ENCODE measurements at regions not wholly inside any gene's neighbourhood (a gene's known extent, or its start where the extent isn't known, plus 50 kb on each side); places are given as distances from the start of the nearest gene placed in this dataset.
"Not testable (repeated sequence)": the region's sequence is repeated elsewhere in the genome, so short reads cannot be mapped to it uniquely, and the experiment has no call there.

DNA sequence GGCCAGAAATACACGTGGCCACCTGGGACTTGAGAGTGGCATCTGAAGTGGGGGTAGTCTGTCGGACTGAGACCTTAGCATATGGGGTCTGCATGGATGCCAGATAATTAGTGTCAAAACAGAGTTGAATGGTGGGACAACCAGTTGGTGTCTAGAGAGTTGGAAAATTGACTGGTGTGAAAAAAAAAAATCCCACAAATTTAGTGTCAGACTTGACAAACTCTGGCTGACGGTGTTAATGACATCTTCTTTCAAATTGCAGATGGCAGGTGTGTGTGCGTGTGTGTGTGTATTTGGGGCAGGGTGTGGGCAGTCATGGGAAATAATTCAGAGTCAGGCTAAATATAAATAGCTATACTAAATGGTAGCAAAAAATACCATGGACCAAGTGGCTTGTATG is 365.4 kb upstream of the RGPD4 start:
- no peaks in the 10 kb centered on the region for H3K4me1 Mint-ChIP-seq
- no peak for DNase-seq
- no peak overlapping the region for H3K27ac Mint-ChIP-seq
- no peaks in the 10 kb centered on the region for H3K27me3 Mint-ChIP-seq
- intact Hi-C loops (cut with micrococcal nuclease) = no loop called here
- no peaks in the 10 kb centered on the region for H3K36me3 Mint-ChIP-seq (ENCODE audit: low read depth)
- no peak overlapping the region for H3K4me3 Mint-ChIP-seq
- peaks cover 3% of the 10 kb centered on the region for H3K9me3 Mint-ChIP-seq

DNA sequence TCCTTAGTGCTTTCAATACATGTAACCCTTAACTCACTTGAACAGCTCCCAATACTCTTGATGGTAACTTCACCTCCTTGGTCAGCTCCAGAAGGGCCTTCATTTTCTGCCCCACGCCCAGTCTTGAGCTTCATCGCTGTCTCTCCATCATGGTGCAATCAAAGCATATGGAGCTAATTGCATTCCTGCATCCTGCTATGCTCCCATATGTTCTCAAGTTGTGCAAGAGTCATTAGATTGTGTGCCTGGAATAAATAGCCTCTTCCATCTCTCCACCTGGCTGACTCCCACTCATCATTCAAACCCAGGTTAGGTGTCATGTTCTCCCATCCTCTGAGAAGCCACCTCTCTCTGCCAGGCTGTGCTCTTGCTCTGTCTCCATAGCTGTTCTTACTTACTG is 364.5 kb upstream of the RGPD4 start:
- no peak overlapping the region for H3K27ac Mint-ChIP-seq
- no peak overlapping the region for H3K4me3 Mint-ChIP-seq
- intact Hi-C loops (cut with micrococcal nuclease) = no loop called here
- no peaks in the 10 kb centered on the region for H3K4me1 Mint-ChIP-seq
- no peaks in the 10 kb centered on the region for H3K27me3 Mint-ChIP-seq
- no peak for DNase-seq
- H3K36me3 Mint-ChIP-seq (ENCODE audit: low read depth) = no peaks in the 10 kb centered on the region
- peaks cover 3% of the 10 kb centered on the region for H3K9me3 Mint-ChIP-seq

DNA sequence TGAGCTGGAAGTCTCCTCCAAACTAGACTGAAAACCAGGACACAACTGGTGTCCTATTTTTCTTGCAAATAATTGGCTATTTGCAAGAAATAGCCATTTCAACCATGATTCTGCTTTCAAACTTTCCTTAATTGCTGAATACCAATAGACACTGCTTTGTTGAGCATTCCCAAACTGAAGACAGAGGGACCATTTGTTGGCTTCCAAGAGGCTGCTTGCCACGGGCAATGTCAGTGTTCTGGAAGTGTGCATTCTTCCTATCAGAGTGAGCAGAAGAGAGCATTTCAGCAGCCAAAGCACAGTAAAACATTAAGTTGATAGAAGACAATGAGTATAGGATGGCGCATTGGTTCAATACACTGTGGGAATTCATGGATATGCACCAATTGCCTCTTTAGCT is 360.5 kb upstream of the RGPD4 start:
- no peaks in the 10 kb centered on the region for H3K36me3 Mint-ChIP-seq (ENCODE audit: low read depth)
- H3K9me3 Mint-ChIP-seq = peaks cover 3% of the 10 kb centered on the region
- H3K27me3 Mint-ChIP-seq = no peaks in the 10 kb centered on the region
- no peak for DNase-seq
- no peak overlapping the region for H3K27ac Mint-ChIP-seq
- no peak overlapping the region for H3K4me3 Mint-ChIP-seq
- no peaks in the 10 kb centered on the region for H3K4me1 Mint-ChIP-seq
- intact Hi-C loops (cut with micrococcal nuclease) = no loop called here

DNA sequence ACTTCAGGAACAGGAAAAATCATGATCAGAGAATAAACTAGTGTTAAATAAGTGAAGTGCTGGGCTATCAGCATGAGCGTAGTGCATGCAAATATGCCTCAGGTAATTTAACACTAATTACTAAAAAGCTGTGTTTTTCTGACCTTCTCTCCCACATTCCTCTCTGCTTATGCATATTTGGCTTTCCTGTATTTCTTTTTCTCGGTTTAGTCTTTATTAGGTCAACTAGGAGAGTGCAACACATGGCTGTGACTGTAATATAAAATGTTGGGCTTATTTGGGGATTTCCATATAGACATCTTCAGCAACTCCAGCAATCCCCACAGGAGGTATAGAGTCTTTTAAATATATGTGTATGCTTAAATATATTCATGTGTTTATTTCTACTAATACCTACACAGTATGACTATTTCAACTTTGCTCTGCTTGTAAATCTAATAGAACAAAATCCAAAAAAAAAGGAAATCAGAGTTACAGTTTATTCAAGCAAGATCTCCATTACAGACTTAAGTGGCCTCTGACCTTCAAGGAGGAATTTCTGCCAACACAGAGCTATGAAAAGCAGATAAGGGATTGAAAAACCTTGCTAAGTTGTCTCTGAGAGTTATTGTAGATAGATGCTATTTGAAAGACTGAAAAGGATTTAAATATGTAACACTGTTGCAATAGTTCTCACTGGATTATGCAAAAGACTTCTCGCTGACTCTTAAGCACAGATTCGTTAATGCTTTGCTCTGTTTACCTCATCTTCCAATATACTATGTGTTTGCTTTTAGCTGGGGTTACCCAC is 359.5 kb upstream of the RGPD4 start:
- intact Hi-C loops (cut with micrococcal nuclease) = no loop called here
- H3K4me1 Mint-ChIP-seq = no peaks in the 10 kb centered on the region

DNA sequence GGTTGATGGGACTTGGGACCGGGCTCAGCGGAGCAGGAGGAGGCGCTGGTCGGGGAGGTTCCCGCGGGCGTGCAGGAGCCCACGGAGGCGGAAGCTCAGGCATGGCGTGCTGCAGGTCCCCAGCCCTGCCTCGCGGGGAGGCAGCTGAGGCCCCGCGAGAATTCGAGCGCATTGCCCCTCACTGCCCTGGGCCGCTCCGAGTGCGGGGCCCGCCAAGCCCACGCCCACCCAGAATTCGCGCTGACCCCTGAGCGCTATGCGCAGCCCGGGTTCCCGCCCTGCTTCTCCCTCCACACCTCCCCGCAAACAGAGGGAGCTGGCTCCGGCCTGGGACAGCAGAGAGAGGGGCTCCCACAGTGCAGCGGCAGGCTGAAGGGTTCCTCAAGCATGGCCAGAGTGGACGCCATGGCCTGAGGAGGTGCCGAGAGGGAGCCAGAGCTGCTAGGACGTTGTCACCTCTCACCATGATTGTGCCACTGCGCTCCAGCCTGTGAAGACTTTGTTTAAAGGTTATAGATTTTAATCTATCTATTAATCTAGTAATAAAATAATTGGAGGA is 357.2 kb upstream of the RGPD4 start:
- H3K36me3 Mint-ChIP-seq (ENCODE audit: low read depth) = no peaks in the 10 kb centered on the region
- no peaks in the 10 kb centered on the region for H3K9me3 Mint-ChIP-seq
- no peaks in the 10 kb centered on the region for H3K4me1 Mint-ChIP-seq
- no peak overlapping the region for H3K4me3 Mint-ChIP-seq
- intact Hi-C loops (cut with micrococcal nuclease) = no loop called here
- no peaks in the 10 kb centered on the region for H3K27me3 Mint-ChIP-seq
- no peak overlapping the region for H3K27ac Mint-ChIP-seq
- DNase-seq = no peak

More for the DNA sequence above, 359.5 kb upstream of the RGPD4 start:
- H3K27ac Mint-ChIP-seq = no peak overlapping the region
- no peak overlapping the region for H3K4me3 Mint-ChIP-seq
- no peak for DNase-seq
- H3K9me3 Mint-ChIP-seq = peaks cover 3% of the 10 kb centered on the region
- H3K27me3 Mint-ChIP-seq = no peaks in the 10 kb centered on the region
- H3K36me3 Mint-ChIP-seq (ENCODE audit: low read depth) = no peaks in the 10 kb centered on the region

DNA sequence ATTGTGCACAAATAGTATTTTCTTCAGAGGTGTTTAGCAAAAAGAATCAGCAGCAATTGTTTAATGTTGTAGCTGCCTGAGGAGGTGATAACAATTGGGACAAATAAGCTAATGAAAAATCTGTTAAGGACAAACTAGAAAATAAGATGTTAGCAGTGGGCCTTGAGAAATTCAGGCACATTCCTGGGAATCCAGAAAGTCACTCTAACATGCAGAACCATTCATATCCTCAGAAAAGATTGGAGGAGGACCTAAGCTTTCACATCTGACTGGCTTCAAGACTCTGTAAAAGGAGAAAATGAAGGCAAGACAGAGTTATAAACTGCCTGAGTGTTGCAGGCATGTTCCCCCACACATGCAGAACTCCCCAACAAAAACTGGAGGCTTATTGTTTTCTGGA is 353.5 kb upstream of the RGPD4 start:
- Mint-ChIP-seq H3K27me3 (no peaks in the 10 kb centered on the region), H3K9me3 (no peaks in the 10 kb centered on the region), H3K4me3 (no peak overlapping the region), H3K4me1 (no peaks in the 10 kb centered on the region), H3K36me3 (ENCODE audit: low read depth) (no peaks in the 10 kb centered on the region), H3K27ac (no peak overlapping the region)
- intact Hi-C loops (cut with micrococcal nuclease) = no loop called here
- DNase-seq = no peak

DNA sequence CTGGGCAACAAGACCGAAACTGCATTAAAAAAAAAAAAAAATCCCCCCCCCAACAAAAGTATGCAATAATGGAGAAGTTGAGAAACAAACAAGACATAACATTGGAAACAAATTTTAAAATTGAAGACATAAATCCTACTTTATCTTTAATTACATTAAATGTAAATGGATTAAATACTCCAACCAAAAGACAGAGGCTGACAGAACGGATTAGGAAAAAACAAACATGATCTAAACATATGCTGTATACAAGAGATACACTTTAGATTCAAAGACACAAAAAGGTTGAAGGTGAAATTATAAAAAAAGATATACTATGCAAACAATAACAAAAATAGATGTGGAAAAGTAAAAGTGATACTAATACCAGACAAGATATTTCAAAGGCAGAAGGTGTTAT is 350.8 kb upstream of the RGPD4 start:
- Mint-ChIP-seq H3K36me3 (ENCODE audit: low read depth) (no peaks in the 10 kb centered on the region), H3K4me1 (no peaks in the 10 kb centered on the region), H3K9me3 (no peaks in the 10 kb centered on the region), H3K27ac (no peak overlapping the region), H3K27me3 (no peaks in the 10 kb centered on the region), H3K4me3 (no peak overlapping the region)
- intact Hi-C loops (cut with micrococcal nuclease) = no loop called here
- no peak for DNase-seq

DNA sequence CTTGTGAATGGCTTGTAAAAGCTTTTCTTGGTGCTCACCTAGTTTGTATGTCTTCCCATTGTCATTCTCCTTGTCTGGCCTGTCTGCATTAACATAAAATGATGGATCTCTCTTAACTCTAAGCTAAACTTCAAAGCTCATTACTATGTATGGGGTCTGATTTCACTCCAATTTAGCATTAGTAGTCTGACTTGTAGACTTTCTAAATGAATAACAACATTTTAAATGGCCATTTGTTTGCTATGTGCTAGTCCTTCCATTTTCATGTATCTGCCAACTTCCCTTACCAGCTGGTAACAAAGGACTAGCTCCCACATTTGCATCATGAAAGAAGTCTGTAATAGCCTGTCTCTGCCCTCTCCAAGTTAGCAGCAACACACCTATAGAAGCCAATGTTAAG is 324.2 kb upstream of the RGPD4 start:
- Mint-ChIP-seq H3K36me3 (ENCODE audit: low read depth) (no peaks in the 10 kb centered on the region), H3K27ac (no peak overlapping the region), H3K4me1 (no peaks in the 10 kb centered on the region), H3K9me3 (no peaks in the 10 kb centered on the region), H3K4me3 (no peak overlapping the region), H3K27me3 (no peaks in the 10 kb centered on the region)
- DNase-seq = no peak
- intact Hi-C loops (cut with micrococcal nuclease) = no loop called here

DNA sequence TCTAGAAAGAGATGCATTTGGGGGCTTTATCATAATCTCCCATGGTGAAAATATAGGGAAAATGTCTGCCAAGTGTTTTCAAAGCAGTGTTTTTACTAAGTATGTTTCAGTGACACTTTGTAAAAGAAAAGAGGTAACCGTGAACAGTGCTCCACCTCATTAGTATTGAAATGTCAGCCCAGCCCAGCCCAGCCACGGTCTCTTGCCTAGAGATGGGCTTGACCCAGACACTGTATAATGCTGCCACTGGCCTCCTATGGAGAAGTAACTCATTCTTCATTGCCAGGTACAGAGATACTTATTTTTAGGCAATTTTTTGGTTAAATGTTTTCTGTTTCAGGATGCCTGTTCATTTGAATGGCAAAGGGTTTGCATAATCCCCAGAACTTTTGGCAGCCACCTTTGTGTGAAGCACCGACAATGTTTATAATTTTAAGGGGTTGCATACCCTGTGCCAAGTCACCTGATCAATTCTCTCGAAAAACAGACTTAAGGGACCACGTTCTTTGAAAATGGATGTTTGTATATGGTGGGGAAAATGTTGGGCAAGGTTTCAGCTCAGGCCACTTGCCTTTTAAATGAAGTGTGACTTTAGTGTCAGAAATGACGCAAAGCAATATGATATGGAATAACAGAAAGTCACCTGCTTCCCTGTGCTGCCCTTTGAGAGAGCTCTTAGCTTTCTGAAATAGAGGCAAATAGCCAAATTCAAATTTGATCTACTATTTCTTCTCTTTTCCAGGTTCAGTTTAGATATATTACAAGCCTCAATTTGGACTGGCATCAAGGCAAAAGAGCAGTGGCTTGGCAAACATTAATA is 314.5 kb upstream of the RGPD4 start:
- Mint-ChIP-seq H3K27me3 (no peaks in the 10 kb centered on the region), H3K27ac (no peak overlapping the region), H3K9me3 (no peaks in the 10 kb centered on the region), H3K4me3 (no peak overlapping the region), H3K4me1 (no peaks in the 10 kb centered on the region), H3K36me3 (ENCODE audit: low read depth) (no peaks in the 10 kb centered on the region)
- intact Hi-C loops (cut with micrococcal nuclease) = no loop called here
- no peak for DNase-seq

DNA sequence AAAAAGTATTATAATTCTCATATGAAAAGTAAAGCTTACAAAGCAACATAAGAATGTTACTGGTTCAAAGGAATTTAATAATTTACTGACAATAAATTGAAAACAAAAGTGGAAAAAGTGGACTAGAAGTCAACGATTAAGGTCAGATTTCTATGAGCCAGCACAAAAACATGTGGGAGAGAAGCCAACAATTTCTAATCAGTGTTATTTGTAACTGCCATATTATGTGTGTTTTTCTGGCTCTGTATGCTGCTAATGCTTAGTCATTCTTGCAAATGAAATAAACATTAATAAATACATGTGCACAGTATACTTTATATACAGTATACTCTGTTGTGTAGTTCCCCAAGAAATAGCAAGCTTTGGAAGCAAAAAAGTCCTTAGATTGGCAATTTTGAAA is 301.3 kb upstream of the RGPD4 start:
- no peak overlapping the region for H3K27ac Mint-ChIP-seq
- no peaks in the 10 kb centered on the region for H3K36me3 Mint-ChIP-seq (ENCODE audit: low read depth)
- H3K4me3 Mint-ChIP-seq = no peak overlapping the region
- no peaks in the 10 kb centered on the region for H3K9me3 Mint-ChIP-seq
- DNase-seq = no peak
- intact Hi-C loops (cut with micrococcal nuclease) = no loop called here
- no peaks in the 10 kb centered on the region for H3K4me1 Mint-ChIP-seq
- no peaks in the 10 kb centered on the region for H3K27me3 Mint-ChIP-seq

DNA sequence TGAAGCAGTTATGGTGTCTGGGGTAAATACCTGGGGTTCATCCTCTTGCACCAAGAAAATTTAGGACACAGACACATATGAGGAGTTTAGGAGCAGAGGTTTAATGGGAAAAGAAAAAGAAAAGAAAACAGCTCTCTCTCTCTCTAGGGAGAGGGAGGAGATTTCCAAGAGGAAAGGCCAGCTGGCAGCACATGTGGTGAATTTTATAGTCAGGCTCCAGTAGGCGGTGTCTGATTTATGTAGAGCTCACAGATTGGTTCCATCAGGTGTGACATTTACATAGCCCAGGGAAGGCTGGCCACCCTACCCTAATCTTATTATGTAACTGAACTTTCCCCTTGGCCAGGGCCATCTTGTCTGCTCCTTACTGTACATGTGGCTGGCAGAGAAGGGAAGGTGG is 297.5 kb upstream of the RGPD4 start:
- Mint-ChIP-seq H3K27ac (no peak overlapping the region), H3K27me3 (no peaks in the 10 kb centered on the region), H3K4me1 (no peaks in the 10 kb centered on the region), H3K36me3 (ENCODE audit: low read depth) (no peaks in the 10 kb centered on the region), H3K4me3 (no peak overlapping the region), H3K9me3 (peaks cover under 1% of the 10 kb centered on the region)
- no peak for DNase-seq
- intact Hi-C loops (cut with micrococcal nuclease) = no loop called here

DNA sequence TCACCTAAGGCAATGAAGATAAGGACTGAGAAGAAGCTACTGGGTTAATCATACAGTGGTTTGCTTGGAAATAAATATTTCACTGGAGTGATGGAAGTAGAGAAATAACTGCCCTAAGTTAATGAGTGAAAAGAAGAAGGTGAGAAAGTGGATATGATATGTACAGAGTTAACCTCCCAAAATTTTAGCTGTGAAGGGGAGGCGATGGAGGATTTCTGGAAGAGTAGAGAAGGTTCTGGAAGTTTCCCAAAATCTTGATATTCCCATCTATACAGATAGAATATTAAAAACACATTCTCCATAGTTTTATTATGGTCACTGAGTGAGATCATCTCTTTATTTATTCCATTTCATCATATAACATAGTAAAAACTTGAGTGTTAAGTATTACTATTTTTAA is 296.6 kb upstream of the RGPD4 start:
- Mint-ChIP-seq H3K4me1 (no peaks in the 10 kb centered on the region), H3K27me3 (no peaks in the 10 kb centered on the region), H3K4me3 (no peak overlapping the region), H3K36me3 (ENCODE audit: low read depth) (no peaks in the 10 kb centered on the region), H3K9me3 (peaks cover 6% of the 10 kb centered on the region), H3K27ac (no peak overlapping the region)
- intact Hi-C loops (cut with micrococcal nuclease) = no loop called here
- DNase-seq = no peak

DNA sequence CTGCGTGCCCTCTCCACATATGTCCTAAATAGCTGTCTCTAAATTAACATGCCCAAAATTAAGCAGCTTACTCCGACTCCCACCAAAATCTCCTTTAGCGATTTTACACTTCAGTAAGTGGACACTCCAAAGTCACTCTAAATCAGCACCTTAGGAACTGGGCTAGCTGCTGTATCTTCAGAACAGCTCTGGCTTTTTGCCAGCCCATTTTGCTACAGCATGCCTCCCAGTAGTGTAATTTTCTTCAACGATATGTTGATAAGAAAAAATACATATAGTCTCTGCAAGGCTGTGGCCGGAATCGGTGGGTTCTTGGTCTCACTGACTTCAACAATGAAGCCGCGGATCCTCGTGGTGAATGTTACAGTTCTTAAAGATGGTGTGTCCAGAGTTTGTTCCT is 291.8 kb upstream of the RGPD4 start:
- no peaks in the 10 kb centered on the region for H3K27me3 Mint-ChIP-seq
- no peak for DNase-seq
- no peak overlapping the region for H3K27ac Mint-ChIP-seq
- intact Hi-C loops (cut with micrococcal nuclease) = no loop called here
- H3K4me1 Mint-ChIP-seq = no peaks in the 10 kb centered on the region
- no peak overlapping the region for H3K4me3 Mint-ChIP-seq
- H3K36me3 Mint-ChIP-seq (ENCODE audit: low read depth) = no peaks in the 10 kb centered on the region
- peaks cover 6% of the 10 kb centered on the region for H3K9me3 Mint-ChIP-seq

DNA sequence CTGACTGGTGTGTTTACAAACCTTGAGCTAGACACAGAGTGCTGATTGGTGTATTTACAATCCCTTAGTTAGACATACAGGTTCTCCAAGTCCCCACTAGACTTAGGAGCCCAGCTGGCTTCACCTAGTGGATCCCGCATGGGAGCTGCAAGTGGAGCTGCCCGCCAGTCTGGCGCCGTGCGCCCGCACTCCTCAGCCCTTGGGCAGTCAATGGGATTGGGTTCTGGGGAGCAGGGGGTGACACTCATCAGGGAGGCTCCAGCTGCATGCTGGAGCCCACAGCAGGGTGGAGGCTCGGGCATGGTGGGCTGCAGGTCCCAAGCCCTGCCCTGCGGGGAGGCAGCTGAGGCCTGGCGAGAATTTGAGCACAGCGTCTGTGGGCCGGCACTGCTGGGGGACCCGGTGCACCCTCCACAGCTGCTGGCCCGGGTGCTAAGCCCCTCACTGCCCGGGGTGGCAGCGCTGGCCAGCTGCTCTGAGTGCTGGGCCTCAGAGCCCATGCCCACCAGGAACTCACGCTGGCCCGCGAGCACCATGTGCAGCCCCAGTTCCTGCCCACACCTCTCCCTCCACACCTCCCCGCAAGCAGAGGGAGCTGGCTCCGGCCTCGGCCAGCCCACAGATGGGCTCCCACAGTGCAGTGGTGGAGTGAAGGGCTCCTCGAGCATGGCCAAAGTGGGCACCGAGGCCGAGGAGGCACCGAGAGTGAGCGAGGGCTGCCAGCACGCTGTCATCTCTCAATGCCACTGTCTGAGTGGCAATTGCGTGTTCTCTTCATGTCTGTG is 290.6 kb upstream of the RGPD4 start:
- intact Hi-C loops (cut with micrococcal nuclease); H3K27ac Mint-ChIP-seq; H3K9me3 Mint-ChIP-seq; H3K4me3 Mint-ChIP-seq; H3K27me3 Mint-ChIP-seq; DNase-seq; H3K36me3 Mint-ChIP-seq (ENCODE audit: low read depth); H3K4me1 Mint-ChIP-seq: not testable (repeated sequence)
